ENCODE measurements at regions not wholly inside any gene's neighbourhood (a gene's known extent, or its start where the extent isn't known, plus 50 kb on each side); places are given as distances from the start of the nearest gene placed in this dataset.

DNA sequence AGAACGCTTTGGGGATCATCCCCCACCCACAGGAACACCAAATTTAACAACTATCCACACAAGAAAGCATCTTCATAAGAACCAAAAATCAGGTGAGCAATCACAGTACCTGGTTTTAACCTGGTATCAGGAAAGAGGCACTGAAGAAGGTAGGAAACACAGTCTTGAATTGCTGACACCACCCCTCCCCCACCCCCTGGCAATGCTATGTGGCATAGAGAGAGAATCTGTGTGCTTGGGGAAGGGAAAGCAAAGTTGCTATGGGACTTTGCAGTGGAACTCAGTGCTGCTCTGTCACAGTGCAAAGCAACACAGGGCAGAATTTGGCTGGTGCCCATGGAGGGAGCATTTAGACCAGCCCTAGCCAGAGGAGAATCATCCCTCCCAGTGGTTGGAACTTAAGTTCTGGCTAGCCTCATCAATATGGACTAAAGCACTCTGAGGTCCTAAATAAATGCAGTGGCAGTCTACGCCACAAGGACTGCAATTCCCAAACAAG is 565.5 kb downstream of the EPM2A start:
- no peak for DNase-seq
- H3K4me1 ChIP-seq: no peaks in the 10 kb centered on the region
- no peaks in the 10 kb centered on the region for H3K9me3 ChIP-seq
- TF ChIP-seq, protein P1, sequence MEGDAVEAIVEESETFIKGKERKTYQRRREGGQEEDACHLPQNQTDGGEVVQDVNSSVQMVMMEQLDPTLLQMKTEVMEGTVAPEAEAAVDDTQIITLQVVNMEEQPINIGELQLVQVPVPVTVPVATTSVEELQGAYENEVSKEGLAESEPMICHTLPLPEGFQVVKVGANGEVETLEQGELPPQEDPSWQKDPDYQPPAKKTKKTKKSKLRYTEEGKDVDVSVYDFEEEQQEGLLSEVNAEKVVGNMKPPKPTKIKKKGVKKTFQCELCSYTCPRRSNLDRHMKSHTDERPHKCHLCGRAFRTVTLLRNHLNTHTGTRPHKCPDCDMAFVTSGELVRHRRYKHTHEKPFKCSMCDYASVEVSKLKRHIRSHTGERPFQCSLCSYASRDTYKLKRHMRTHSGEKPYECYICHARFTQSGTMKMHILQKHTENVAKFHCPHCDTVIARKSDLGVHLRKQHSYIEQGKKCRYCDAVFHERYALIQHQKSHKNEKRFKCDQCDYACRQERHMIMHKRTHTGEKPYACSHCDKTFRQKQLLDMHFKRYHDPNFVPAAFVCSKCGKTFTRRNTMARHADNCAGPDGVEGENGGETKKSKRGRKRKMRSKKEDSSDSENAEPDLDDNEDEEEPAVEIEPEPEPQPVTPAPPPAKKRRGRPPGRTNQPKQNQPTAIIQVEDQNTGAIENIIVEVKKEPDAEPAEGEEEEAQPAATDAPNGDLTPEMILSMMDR (IDR thresholded peaks at IDR 0.05; ENCODE audit: low read depth, low read length): no peak
- no peaks in the 10 kb centered on the region for H3K36me3 ChIP-seq
- H3K4me3 ChIP-seq (ENCODE audit: low read depth, low read length): no peak overlapping the region
- no peaks in the 10 kb centered on the region for H3K27me3 ChIP-seq

DNA sequence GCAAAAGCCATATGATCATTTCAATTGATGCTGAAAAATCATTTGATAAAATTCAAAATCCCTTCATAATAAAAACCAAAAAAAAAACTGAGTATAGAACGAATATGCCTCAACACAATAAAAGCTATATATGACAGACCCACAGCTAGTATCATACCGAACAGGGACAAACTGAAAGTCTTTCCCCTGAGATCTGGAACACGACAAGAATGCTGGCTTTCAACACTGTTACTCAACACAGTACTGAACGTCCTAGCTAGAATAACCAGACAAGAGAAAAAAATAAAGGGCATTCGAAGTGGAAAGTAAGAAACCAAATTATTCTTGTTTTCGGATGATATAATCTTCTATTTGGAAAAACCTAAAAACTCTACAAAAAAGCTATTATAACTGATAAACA is 559.9 kb downstream of the EPM2A start:
- H3K4me3 ChIP-seq (ENCODE audit: low read depth, low read length): no peak overlapping the region
- no peak for DNase-seq
- TF ChIP-seq, protein P1 (IDR thresholded peaks at IDR 0.05; ENCODE audit: low read depth, low read length): no peak
- no peaks in the 10 kb centered on the region for H3K4me1 ChIP-seq
- no peaks in the 10 kb centered on the region; the same call in 1 of the 2 replicates for H3K9me3 ChIP-seq
- no peaks in the 10 kb centered on the region for H3K27me3 ChIP-seq
- no peaks in the 10 kb centered on the region for H3K36me3 ChIP-seq

DNA sequence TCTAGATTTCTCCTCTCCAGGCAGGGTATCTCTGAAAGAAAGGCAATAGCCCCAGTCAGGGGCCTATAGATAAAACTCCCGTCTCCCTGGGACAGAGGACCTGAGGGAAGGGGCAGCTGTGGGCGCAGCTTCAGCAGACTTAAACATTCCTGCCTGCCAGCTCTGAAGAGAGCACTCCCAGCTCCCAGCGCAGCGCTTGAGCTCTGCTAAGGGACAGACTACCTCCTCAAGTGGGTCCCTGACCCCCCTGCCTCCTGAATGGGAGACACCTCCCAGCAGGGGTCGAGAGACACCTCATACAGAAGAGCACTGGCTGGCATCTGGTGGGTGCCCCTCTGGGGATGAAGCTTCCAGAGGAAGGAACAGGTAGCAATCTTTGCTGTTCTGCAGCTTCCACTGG is 556.9 kb downstream of the EPM2A start:
- H3K4me1 ChIP-seq: no peaks in the 10 kb centered on the region
- H3K27me3 ChIP-seq: no peaks in the 10 kb centered on the region
- TF ChIP-seq, protein P1 (IDR thresholded peaks at IDR 0.05; ENCODE audit: low read depth, low read length): no peak
- no peaks in the 10 kb centered on the region for H3K36me3 ChIP-seq
- H3K4me3 ChIP-seq (ENCODE audit: low read depth, low read length): no peak overlapping the region
- no peak for DNase-seq
- H3K9me3 ChIP-seq: no peaks in the 10 kb centered on the region; the same call in 1 of the 2 replicates

DNA sequence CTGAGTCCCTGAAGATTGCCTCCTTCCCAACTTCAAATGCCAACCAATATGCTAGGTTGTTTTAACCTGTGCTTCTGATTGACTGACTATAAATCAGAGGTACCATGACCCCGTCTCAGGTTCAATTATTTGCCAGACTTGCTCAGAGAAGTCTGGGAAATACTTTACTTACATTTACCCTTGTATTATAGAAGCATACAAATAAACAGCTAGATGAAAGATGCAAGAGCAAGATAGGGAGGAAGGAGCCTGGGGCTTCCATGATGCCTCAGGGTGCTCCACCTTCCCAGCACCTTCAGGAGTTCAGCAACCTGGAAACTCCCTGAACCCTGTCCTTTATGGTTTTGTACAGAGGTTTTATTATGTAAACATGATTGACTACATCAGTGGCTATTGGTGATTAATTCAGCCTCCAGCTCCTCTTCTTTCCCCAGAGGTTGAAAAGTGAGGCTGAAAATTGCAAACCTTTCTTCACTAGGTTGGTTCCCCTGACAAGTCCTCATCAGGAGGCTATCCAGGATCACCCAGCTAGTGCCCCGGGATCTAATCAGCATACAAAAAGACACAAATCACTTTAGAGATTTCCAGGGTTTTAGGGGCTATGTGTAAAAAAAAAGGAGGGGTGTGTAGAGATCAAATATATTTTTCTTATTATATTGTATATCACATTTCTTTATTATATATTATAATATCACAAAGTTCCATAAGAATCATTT is 547.7 kb downstream of the EPM2A start:
- TF ChIP-seq, protein P1 (IDR thresholded peaks at IDR 0.05; ENCODE audit: low read depth, low read length): no peak

DNA sequence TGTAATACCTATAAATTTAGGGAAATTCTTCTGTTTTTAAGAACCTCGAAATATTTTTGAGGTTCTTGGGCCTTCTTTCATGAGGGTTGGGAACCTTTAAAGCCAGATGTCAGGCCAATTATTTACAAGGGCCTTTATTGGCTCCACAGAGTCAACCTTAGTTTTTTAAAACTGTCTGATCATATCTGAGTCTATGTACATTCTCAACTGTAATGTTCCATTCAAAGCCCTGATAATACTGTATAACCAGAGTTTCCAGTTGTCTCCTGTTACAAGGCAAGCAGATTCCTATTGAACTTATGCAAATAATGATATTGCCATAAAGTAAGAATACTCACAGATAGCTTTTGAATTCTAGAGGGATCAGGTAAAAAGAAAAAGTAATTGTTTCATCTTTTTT is 545.5 kb downstream of the EPM2A start:
- TF ChIP-seq, protein P1 (IDR thresholded peaks at IDR 0.05; ENCODE audit: low read depth, low read length): no peak
- Histone ChIP-seq H3K4me3 (ENCODE audit: low read depth, low read length) (no peak overlapping the region), H3K27me3 (no peaks in the 10 kb centered on the region), H3K9me3 (no peaks in the 10 kb centered on the region), H3K36me3 (no peaks in the 10 kb centered on the region), H3K4me1 (no peaks in the 10 kb centered on the region; the same call in 1 of the 2 replicates)
- no peak for DNase-seq

More for the DNA sequence above, 547.7 kb downstream of the EPM2A start:
- no peaks in the 10 kb centered on the region for H3K36me3 ChIP-seq
- H3K27me3 ChIP-seq: no peaks in the 10 kb centered on the region
- no peak for DNase-seq
- no peaks in the 10 kb centered on the region for H3K9me3 ChIP-seq
- H3K4me3 ChIP-seq (ENCODE audit: low read depth, low read length): no peak overlapping the region
- no peaks in the 10 kb centered on the region; the same call in 1 of the 2 replicates for H3K4me1 ChIP-seq

DNA sequence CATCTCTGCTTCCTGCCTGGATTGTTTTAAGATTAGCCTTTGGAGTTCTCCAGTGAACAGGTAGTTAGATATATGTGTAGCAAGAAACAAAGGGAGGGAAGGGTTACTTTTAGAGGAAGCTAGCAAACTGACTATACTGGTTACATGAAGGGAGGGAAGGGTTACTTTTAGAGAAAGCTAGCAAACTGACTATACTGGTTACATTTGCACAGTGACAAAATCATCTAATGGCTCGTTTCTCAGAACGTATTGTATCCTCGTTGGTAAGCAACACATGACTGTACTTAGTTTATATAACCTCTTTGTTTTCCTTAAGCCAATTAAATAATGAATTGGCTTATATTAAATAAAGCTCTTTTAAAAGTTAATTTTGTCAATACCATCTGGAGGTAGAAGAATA is 540.9 kb downstream of the EPM2A start:
- no peaks in the 10 kb centered on the region for H3K27me3 ChIP-seq
- DNase-seq: no peak
- no peaks in the 10 kb centered on the region for H3K36me3 ChIP-seq
- H3K4me3 ChIP-seq (ENCODE audit: low read depth, low read length): no peak overlapping the region
- no peaks in the 10 kb centered on the region for H3K9me3 ChIP-seq
- no peaks in the 10 kb centered on the region; the same call in 1 of the 2 replicates for H3K4me1 ChIP-seq
- TF ChIP-seq, protein P1 (IDR thresholded peaks at IDR 0.05; ENCODE audit: low read depth, low read length): no peak
